B cell (primary cell): ENCODE measurements at regions not wholly inside any gene's neighbourhood (a gene's known extent, or its start where the extent isn't known, plus 50 kb on each side); places are given as distances from the start of the nearest gene placed in this dataset.

Experiments
- CTCF ChIP-seq: fragments of 200-600 bp; IDR thresholded peaks from one replicate; pipeline ENCODE4 v1.8.0; 2022; ENCODE audit warnings: antibody characterized with exemption, mild to moderate bottlenecking
- EZH2 ChIP-seq: IDR thresholded peaks from 2 replicates; pipeline ENCODE4 v1.6.1; 2012; ENCODE audit warnings: borderline replicate concordance, low read depth, mild to moderate bottlenecking, moderate library complexity, low read length; ENCODE audit not compliant: insufficient read depth, poor library complexity, severe bottlenecking

GRCh38 chr12:92438641-92439419 is 264.0 kb upstream of the PLEKHG7 start:
- TF ChIP-seq EZH2: no peak
- no peak for TF ChIP-seq CTCF
